Stimulated activated CD8-positive, alpha-beta memory T cell treated with anti-CD3 and anti-CD28 coated beads, Interleukin-4, amount 100 ng/mL, for 48 hours (primary cell): ENCODE measurements at regions not wholly inside any gene's neighbourhood (a gene's known extent, or its start where the extent isn't known, plus 50 kb on each side); places are given as distances from the start of the nearest gene placed in this dataset.

Source experiments
- DNase-seq: peaks from one replicate; pipeline ENCODE4 v3.0.0-alpha.2; 2020

DNA sequence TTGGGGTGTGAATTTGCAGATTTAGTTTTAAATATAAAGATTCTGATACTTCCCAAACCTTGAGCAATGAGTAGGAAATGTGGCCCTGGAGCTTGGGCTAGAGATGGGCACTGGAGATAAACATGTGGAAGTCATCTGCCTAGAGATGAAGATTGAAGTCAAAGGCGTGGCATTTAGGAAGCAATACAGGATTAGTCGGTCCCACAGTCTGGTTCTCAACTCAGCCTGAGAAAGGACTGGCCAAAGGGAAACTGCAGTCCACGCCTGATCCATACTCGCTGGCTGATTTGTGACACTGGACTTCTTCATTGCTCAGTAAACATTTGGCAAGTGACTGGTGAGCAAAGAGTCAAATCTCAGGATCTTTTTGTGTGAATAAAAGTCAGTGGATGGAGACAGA, 268.2 kb upstream of the ATP2B1 start:
- DNase-seq = no peak

DNA sequence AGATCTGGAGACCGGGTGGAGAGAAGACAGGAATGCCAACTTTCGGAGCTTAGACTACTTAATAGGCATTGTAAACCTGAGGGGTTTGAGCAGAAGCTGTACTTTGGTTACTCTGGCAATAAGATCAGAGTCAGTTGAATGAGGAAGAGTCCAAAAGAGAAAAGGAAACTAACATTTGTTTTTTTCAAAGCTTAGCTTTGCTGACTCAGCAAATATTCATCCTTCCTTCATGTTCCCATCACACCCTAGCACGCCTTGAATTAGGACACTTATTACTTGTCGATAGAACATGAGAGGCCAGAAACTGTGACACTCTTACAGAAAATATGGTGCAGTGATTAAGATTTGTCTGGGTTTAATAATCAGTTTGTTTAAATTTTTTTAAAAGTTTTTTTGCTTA, 266.9 kb upstream of the ATP2B1 start:
- no peak for DNase-seq

DNA sequence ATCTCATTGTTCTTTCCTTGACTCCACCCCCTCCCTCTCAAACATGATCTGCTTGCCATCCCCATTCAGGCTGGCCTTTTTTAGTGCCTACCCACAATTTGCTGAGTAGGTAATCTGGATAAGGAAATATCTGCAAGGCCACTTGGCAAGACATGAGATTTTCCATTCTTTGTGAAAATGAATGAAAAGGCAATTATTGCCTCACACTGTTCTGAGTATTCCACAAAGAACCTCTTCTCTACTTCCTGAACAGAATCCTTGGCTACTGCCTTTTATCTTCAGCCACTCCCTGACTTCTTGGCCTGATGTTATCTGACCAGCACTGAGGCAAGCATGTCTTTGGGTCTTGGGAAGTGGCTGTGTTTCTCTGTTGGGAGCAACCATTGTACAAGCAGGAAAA, 263.2 kb upstream of the ATP2B1 start:
- no peak for DNase-seq

DNA sequence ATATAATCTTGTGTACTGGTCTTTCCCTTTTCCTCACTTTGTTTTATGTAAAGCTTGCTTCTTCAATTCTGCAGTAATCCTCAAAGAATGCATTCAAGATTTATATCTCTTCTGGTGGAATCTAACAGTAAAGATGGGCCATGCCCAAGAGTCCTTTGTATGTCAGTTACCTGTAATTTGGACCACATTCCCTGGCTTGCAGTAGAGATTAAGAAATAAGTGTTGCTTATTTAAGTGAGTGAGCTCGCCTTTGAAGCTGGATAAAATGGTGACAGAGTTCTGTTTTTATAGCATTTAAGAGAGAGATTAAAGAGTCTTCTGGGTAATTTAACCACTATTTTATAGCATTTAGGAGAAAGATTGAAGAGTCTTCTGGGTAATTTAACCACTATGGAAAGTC, 262.1 kb upstream of the ATP2B1 start:
- no peak for DNase-seq

DNA sequence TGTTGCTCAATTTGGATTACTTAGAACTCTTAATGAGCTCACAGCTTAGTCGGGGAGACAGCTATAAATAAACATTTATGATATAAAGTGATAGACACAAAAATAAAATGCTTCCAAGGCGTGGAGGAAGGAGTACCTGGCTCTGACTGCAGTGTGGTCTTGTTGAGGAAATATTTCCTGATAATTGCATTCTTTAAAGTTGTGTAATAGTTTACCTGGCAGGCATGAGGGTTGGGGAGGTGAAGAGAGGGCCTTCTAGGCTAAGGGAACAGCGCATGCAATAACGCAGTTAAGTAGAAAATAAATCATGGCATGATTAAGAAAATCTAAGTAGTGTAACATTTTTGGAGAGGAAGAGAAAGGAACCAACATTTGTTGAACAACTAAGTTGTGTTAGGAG, 260.5 kb upstream of the ATP2B1 start:
- no peak for DNase-seq

DNA sequence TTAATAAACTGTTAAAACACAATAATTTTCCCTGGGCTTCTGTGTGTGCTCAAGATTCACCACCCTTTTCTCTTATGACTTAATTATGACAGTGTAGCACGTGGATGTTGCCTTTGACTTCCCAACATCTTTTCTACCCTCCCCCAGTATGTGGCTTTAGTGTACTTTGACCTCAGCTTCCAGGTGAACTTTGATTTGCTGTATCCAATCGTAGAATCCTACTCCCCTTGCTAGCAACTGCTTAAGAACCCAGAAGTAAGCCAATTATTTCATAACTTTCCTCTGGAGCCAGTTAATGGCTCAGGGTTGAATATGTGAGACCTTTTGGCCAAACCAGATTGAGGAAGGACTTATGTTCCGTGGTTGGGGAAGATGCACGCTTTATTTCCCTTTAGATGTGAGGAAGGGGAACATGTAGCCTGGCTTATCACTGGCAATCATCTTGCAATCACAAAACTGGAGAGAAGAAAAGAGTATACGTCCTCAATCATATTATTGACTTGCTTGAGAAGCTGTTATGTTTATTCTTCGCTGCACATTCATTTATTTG, 259.6 kb upstream of the ATP2B1 start:
- no peak for DNase-seq

DNA sequence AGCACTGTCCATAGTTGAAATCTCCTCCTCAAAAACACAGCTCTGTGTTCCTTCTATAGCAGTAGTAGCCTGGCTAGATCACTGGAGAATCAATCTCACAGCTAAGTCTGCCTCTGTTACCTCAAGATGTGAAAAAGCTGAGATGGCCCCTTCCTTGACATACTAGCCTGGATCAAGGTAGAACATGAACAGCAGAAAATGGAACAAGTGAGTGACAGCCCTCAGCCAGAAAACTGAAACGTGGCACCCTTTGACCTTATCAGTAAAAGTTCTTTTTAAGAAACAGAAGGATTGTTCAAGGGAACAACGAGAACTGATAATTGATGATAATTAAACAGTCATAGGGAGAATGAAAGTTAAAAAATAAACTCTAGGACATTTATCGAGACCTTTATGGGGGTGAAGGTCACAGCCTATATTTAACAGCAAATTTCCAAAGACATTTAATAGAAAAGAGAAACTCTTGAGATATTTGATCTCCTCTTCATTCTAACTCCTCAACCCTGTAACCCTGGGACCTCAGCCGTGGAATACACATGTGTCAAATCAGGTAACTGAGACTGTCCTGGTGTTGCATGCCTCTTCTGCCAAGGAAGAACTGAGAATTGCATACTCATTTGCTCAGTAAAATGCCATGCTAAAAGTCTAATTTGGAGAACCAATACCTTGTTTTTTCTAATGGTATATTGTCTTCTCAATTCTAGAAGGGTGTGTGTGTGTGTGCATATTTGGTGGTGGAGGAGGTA, 258.0 kb upstream of the ATP2B1 start:
- no peak for DNase-seq

DNA sequence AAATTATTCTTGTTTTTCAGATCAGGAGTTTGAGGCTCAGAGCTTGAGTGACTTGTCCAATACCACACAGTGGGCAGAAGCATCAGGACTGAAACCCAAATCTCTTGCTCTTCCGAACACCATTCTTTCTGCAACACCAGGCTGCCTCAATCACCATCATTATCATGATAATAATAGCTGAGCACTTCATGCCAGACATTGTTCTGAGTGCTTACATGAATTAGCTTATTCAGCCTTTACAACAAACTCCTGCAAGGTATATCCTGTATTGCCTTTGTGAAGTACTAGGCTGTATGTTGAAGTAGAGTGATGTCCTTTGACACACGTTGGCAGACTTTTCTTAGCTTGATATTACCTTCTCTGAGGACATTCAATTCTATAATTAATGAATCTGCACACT, 257.4 kb upstream of the ATP2B1 start:
- DNase-seq = no peak

DNA sequence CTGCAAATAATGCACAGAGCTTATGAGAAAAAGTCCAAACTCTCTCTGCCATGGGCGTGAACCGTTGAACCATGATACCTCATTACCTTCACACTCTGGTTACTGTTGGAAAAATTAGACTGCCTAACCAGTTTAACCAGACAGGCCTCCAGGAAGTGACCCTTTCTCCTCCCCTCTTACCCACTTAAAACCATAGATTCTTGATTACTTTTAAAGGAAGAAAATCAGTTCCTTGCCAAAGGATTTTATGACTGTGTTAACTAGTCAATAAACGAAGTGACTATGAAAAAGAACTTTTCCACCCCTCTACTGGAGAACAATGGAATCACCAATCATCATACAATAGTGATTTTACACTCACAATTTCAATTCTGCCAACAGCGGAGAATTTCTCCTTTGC, 254.0 kb upstream of the ATP2B1 start:
- no peak for DNase-seq

DNA sequence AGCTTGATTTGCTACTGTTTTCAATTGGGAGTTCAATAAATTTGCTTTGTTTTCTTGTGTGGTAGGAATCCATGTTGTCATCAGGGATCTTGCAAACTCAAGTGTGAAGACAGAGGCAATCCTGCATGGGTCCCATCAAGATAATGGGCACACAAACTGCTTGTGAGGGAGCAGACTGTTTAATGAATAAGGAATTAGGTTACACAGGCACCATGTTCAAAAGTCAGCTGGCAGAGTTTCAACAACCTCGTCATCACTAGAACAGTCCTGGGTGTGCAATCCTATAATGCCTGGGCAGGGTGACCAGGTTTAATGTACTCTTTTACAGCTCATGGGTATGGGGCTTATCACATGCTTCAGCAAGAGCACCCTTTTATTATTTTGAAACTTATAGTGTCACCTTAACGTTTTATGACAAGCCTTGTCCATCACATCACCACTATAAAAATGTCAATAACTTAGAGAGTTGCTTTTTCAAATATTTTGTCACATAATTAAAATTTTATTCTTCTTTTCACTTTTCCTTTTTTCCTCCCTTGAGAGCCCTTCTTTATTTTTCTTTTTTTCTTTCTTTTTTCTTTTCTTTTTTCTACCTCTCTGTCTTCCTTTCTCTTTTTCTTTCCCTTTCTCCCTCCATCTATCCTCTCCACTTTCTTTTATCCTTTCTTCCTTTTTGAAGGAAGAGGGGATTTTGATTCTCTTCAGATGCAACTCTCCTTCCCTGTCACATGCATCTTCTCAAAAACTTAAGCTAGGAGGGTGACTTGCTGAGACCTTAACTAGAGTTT, 252.2 kb upstream of the ATP2B1 start:
- peak; percentile 27 for DNase-seq

DNA sequence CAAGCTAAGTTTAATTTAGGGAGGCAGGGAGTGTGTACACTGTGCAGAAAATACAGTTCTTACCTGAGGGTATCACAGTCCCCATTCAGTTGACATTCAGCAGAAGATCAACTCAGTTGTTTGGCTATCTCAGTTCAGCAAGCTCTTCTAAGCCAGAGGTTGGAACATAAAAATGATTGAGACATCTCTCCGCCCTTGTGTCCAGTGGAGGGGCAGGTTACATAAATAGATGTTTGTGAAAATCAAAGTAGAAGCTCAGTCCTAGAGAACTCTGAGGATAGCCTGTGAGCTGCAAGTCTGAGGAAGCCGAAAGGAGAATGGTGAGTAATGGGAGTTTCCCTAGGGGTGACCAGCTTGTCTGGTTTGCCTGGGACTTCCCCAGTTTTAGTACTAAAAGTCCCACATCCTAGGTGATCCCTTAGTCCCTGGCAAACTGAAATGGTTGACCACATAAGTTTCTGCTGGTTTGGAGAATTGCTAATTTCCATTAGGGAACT, 251.4 kb upstream of the ATP2B1 start:
- DNase-seq = peak; percentile 30

DNA sequence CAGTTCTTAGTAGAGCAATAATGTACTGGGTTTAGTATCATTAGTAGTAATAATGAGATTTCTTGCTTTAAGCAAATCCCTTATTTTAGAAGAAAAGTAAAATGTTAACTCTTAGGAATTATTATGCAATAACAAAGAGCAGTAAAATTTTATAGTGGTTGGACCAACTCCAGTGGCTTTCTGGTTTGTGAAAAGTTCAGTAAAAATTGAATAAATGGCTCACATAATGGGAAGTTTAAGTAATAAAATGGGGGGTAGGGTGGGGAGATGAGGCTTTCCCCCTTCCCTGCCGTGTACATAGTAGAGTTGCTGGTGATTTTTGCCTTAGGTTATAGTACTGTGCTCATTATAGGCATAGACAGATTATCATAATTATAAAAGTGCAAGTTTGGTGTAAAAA, 250.5 kb upstream of the ATP2B1 start:
- no peak for DNase-seq

DNA sequence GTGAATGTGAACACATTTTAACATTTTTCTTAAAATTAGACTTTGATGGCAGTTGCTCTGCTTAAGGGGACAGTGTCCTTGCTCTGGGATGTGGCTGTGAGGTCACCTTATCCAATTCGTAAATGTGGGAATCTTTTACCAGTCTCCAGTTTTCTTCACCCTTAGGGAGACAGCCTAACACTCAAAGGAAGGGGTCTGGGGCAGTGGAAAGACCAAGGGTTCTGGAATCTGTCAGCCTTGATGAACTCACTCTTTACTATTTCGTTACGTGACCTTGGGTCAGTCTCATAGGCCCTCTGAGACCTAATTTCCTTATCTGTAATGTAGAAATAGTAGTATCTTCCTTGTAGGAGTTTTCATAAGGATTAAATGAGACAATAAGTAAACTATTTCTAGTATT, 245.6 kb upstream of the ATP2B1 start:
- no peak for DNase-seq

DNA sequence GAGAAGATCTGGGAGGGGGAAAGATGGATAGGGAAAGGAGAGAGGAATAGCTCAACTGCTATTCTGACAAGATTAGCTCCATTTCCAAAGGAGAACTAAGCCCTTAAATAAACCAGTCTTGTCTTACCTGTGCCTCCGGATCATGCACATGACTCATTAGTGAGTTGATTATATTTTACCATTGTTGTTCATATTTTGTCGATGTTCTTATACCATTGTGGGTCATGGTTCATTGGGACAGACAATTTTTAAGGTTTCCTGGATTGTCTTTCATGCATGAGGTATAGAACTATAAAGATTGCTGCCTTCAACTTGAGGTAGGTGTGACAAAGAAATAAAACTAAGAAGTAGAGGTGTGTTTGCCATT, 243.0 kb upstream of the ATP2B1 start:
- DNase-seq = no peak

DNA sequence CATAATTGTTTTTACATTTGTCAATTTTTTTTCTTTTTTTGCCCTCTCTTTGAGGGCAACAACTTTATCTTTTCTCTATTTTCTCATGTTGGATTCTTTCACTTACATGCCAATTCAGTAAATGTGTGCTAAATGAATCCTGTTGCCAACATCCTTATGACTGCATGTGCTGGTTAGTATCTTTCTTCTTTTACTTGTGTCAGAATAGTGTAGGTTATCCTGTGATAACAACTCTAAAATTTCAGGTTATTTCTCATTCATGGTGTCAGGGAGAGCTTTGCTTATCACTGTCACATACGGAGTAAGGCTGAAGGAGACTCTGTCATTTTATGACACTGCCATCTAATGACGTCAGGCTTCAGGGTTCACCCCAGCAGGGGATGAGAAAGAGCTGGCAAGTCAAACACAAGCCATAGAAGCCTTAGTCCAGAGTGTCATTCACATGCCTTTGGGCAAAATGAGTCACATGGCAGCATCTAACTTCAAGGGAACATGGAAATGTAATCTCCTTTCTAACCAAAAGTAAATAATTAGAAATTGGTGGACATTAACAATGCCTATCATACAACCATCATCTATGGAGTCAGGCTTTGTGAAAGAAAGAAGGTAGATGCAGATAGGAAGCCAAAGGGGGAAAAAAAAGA, 242.5 kb upstream of the ATP2B1 start:
- DNase-seq = no peak

DNA sequence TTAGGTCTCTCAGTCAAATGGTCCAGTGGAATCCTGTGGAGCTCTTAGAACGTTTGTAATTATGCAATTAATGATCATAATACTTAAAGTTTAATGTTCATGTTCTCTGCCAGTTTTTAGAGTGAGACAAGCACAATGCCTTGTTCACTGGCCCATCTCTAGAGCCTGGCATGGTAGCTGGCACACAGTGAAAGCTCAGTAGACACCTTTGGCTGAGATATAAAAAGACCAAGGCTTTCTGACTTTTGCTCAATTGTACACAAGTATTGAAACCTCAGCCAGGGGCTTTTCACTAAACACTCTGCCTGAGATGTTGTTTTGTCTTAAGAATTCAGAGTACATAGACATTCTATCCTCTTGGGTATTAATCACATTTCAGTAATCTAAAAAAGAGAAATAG, 241.8 kb upstream of the ATP2B1 start:
- no peak for DNase-seq

DNA sequence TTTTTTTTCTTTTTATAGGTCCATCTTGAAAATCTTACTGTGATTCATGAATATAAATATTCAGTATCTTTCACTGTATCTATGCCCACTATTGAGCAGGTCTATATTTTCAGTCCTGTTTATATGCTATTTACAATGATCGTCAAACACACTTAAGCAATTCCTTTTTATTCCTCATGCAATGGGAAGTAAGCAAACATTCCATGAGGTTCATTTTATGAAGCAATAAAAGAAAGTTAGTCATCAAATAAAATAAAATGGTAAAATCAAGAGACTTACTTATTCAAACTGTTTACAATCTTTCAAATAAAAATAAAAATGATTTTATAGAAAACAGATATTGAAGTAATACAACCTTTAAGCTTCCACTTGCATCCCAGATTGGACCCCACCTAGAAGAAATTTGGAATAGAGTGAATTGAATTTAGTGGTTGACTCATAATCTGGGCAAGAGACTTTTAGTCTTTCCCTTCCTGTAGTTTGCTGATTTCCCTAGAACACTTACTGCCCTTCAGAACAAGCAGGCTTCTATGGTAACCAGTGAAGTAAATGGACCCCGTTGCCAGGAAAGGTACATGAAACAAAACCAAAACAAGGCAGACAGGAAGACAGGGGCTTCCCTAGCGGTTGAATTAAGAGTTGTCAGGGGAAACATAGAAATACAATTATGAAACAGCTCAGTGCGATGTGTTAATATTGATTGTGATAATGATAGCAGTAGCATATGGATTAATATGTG, 241.0 kb upstream of the ATP2B1 start:
- peak; percentile 41 for DNase-seq

DNA sequence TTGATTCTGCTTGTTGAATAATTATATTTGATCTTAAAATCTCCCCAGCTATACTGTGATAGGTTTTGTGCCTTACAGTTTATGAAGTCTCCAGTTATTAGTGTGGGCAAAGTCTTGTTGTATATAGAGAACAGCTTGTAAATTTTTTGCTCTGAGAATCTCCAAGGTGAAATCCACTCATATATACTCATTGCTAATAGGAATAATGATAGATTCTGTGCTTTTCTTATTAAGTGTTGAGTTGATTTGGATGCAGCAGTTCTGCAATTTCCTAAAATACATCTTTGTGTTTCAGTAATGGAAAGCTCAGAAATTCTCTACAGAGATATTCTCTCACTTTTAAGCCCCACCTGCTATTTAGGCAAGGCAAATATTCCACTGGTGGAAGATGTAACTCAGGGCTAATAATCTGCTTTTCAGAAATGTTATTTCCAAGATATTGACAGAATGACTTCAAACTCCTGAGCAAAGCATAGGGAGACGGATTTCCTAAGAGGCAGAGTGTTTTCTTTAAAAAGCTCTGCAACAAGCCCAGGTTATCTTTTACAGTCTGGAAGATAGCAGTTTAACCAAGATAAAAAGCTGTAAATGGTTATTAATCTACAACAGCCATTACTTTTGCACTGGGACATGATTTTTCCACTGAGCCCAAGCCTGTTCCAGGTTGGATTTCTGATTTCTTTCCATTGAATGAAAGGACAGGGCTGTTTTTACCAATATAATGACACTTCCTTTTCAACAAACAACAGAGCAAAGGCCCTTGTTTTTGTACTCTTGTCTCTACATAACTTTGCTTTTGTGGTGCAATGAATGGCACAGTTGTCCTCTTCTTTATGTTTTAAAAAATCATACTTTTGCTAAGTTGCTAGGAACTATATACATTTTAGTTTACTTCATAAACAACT, 239.9 kb upstream of the ATP2B1 start:
- no peak for DNase-seq

DNA sequence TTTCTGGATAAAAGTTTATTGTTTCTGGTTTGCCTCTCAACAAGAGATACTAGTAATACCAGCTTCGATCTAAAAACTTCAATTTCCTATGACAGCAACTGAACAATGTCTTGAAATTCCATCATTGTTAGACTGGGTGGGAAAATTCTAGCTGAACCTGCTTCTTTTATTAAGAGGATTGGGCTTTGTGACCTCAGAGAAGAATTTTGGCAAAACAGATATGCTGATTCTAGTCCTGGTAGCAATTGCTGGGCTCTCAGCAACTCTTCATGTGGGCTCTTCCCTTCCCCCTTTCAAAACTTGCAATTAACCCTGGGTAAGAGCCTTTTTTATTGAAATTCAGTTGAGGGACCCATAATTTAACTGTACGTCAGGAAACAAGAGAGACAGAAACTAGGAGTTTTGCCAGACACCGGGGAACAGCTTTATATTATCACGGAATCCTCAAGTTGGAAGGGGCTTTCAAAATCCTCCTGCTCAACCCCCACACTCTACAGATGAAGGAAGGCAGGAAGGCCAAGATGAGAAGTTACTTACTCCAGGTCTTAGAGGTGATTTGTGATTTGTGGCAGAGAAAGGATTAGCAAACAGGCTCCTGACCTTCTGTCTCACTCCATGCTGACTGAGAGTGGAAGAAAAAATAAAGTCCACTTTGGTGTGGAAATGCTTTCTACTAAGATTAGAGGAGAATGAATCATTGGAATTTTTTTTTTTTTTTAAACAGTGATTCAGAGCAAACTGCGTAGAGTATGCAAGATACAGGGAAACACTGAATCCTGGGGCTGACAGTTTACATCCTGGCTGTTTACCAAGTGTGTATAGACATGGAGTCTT, 239.0 kb upstream of the ATP2B1 start:
- DNase-seq = no peak

DNA sequence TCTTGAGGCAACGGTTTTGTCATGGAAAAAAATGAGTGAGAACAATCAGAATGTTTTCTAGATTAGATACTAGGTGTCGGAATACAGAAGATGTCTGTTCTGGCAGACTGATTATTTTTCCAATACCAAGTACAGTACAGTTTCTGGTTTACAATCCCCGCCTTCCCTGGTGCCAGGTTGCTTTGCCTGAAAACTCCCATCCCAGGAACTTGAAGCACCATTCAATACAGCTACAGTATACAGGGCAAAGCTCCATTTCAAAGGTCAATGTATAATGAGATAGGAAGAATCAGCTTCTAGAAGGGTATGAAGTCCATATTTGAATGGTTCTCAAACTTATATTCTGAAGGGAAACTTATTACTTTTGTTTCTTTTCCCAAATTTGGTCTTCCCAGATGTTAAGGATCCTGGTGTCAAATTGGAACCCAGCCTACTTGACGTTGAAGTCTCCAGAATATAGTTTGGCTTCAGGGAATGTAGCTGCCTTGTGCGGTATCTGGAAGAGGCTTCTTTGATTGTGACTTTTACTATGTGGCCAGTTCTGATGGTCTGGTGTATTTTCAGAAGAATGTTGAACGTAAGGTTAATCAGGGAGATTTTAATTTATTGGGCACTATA, 238.0 kb upstream of the ATP2B1 start:
- DNase-seq = no peak
